NCI-H82 (cell line): ENCODE measurements at regions not wholly inside any gene's neighbourhood (a gene's known extent, or its start where the extent isn't known, plus 50 kb on each side); places are given as distances from the start of the nearest gene placed in this dataset.
"Not testable (repeated sequence)": the region's sequence is repeated elsewhere in the genome, so short reads cannot be mapped to it uniquely, and the experiment has no call there.

Source experiments
- DNase-seq: peaks from one replicate; lab custom pipeline; 2025; lab: John Stamatoyannopoulos, UW

GRCh38 chr10:50999163-50999562 is 75.1 kb upstream of the PRKG1 start:
- no peak for DNase-seq

- no peak for DNase-seq
Observed at GRCh38 chr10:51000164-51000563, 74.1 kb upstream of the PRKG1 start.

GRCh38 chr10:51000976-51001375 is 73.3 kb upstream of the PRKG1 start:
- DNase-seq: no peak

- peak; percentile 27 for DNase-seq
Observed at GRCh38 chr10:51001587-51001986, 72.7 kb upstream of the PRKG1 start.

GRCh38 chr10:51002469-51002868 is 71.8 kb upstream of the PRKG1 start:
- no peak for DNase-seq

GRCh38 chr10:51004776-51005175 is 69.5 kb upstream of the PRKG1 start:
- DNase-seq: no peak

GRCh38 chr10:51005551-51005950 is 68.7 kb upstream of the PRKG1 start:
- no peak for DNase-seq

GRCh38 chr10:51006686-51007085 is 67.6 kb upstream of the PRKG1 start:
- no peak for DNase-seq

- DNase-seq: no peak
Observed at GRCh38 chr10:51007781-51008180, 66.5 kb upstream of the PRKG1 start.

- no peak for DNase-seq
Observed at GRCh38 chr10:51008346-51008745, 65.9 kb upstream of the PRKG1 start.

- peak; percentile 29 for DNase-seq
Observed at GRCh38 chr10:51010977-51011376, 63.3 kb upstream of the PRKG1 start.

- DNase-seq: no peak
Observed at GRCh38 chr10:51012073-51012472, 62.2 kb upstream of the PRKG1 start.

- no peak for DNase-seq
Observed at GRCh38 chr10:51014680-51015389, 59.5 kb upstream of the PRKG1 start.

- DNase-seq: not testable (repeated sequence)
Observed at GRCh38 chr10:51015390-51015754, 58.9 kb upstream of the PRKG1 start.

- no peak for DNase-seq
Observed at GRCh38 chr10:51020200-51020599, 54.1 kb upstream of the PRKG1 start.

GRCh38 chr10:51022933-51023585 is 51.2 kb upstream of the PRKG1 start:
- DNase-seq: no peak

- no peak for DNase-seq
Observed at GRCh38 chr10:51023636-51024035, 50.7 kb upstream of the PRKG1 start.
